GM13977 (cell line): ENCODE measurements at regions not wholly inside any gene's neighbourhood (a gene's known extent, or its start where the extent isn't known, plus 50 kb on each side); places are given as distances from the start of the nearest gene placed in this dataset.
A peak's percentile ranks its signal among the peaks of the same experiment; 100 is the strongest.

Experiments
- DNase-seq: peaks from one replicate; pipeline ENCODE4 v3.0.0; 2012; ENCODE audit warnings: low spot score
- CTCF ChIP-seq: IDR thresholded peaks from 2 replicates; pipeline ENCODE4 v1.5.1; 2012; ENCODE audit warnings: mild to moderate bottlenecking, control low read depth; ENCODE audit not compliant: insufficient read depth; ENCODE audit errors: extremely low read depth, missing control alignments
- in situ Hi-C: fragments of 300-500 bp; cut with MboI; formaldehyde crosslinking; loops from one replicate; pipeline ENCODE4 v1.12.0; 2022; ENCODE audit warnings: low sequenced_read_pairs, low pct_unique_long_range_greater_than_20kb, mixed read lengths, inconsistent platforms; ENCODE audit not compliant: unreplicated experiment

- no peak for DNase-seq
- in situ Hi-C loops: loop anchor here (25.0 kb wide), 2 partner anchors 190 to 310 kb away; partner anchors contain the start of gene RXFP2
- TF ChIP-seq CTCF: no peak
These were observed 227.7 kb downstream of the B3GLCT start for GRCh38 chr13:31427151-31428100.

- in situ Hi-C loops: loop anchor here (25.0 kb wide), 2 partner anchors 194 to 306 kb away; partner anchors contain the start of gene RXFP2
- peak; percentile 83 for TF ChIP-seq CTCF
- peak; percentile 31 for DNase-seq
These were observed 232.0 kb downstream of the B3GLCT start for GRCh38 chr13:31431722-31432137.

GRCh38 chr13:31433207-31433606, 233.4 kb downstream of the B3GLCT start:
- no peak for TF ChIP-seq CTCF
- DNase-seq: no peak
- in situ Hi-C loops: loop anchor here (25.0 kb wide), 2 partner anchors 196 to 304 kb away; partner anchors contain the start of gene RXFP2

GRCh38 chr13:31433746-31434145, 234.0 kb downstream of the B3GLCT start:
- TF ChIP-seq CTCF: no peak
- DNase-seq: no peak
- in situ Hi-C loops: loop anchor here (25.0 kb wide), 2 partner anchors 196 to 304 kb away; partner anchors contain the start of gene RXFP2

- TF ChIP-seq CTCF: no peak
- DNase-seq: no peak
- in situ Hi-C loops: loop anchor here (25.0 kb wide), 2 partner anchors 197 to 303 kb away; partner anchors contain the start of gene RXFP2
These were observed 234.8 kb downstream of the B3GLCT start for GRCh38 chr13:31434613-31435012.

GRCh38 chr13:31435536-31435935, 235.8 kb downstream of the B3GLCT start:
- TF ChIP-seq CTCF: no peak
- no peak for DNase-seq
- in situ Hi-C loops: loop anchor here (25.0 kb wide), 2 partner anchors 198 to 302 kb away; partner anchors contain the start of gene RXFP2
